K562 (cell line): ENCODE measurements at regions not wholly inside any gene's neighbourhood (a gene's known extent, or its start where the extent isn't known, plus 50 kb on each side); places are given as distances from the start of the nearest gene placed in this dataset.
A peak's percentile ranks its signal among the peaks of the same experiment; 100 is the strongest.
"Not testable (repeated sequence)": the region's sequence is repeated elsewhere in the genome, so short reads cannot be mapped to it uniquely, and the experiment has no call there.

Experiments used
- ATAC-seq: fragments of 200-7000 bp; cut with Tn5 transposase; 3 replicates; pipeline ENCODE4 v1.9.1; 2020; ENCODE audit warnings: moderate library complexity
- BruUV-seq: library from RNA; stranded (reverse); fragments of 400-500 nt; replicated peaks from 2 replicates; lab custom pipeline; 2021; lab: Mats Ljungman, UMichigan
- CTCF ChIA-PET: fragments of 300-600 bp; formaldehyde crosslinking; extraction: SDS; loops from one replicate; lab custom pipeline; 2021; ENCODE audit warnings: low intra/inter-chr PET ratio; lab: Yijun Ruan, JAX
- POLR2A ChIA-PET: fragments of 300-600, 350-650 bp; sonication (Branson Sonifier 250); formaldehyde crosslinking; extraction: SDS; loops from one replicate; lab custom pipeline; 2021; ENCODE audit warnings: antibody characterized with exemption, inconsistent platforms; lab: Yijun Ruan, JAX
- DNase-seq, 4 experiments: peaks; one replicate each; pipeline versions ENCODE4 v3.0.0 to v3.0.0-alpha.2; 2011 to 2018; ENCODE audit warnings: low spot score in 3 of 4, mixed read lengths in 3 of 4; ENCODE audit errors: extremely low read depth in 1 of 4
- FAIRE-seq: peaks from 2 replicates; lab custom pipeline; 2011; peaks lifted over from hg19 to GRCh38; lab: Jason Lieb, UNC
- H2AFZ ChIP-seq: 2 replicates; pipeline ENCODE4 v1.6.0; 2011; ENCODE audit warnings: low read depth, low read length, control low read depth, inconsistent platforms
- H3K27ac ChIP-seq: fragments of 200-600 bp; 3 replicates; pipeline ENCODE4 v1.8.0; 2011; ENCODE audit warnings: low read depth, mild to moderate bottlenecking, control low read depth, inconsistent platforms, low read length, moderate library complexity, mixed read lengths; ENCODE audit errors: extremely low read depth
- H3K27me3 ChIP-seq, 2 experiments: fragments of 300-600 bp in 1 of 2; 2 replicates in 1 of 2; 3 replicates in 1 of 2; pipeline versions ENCODE4 v1.6.0 to v1.8.0; 2011; ENCODE audit warnings: inconsistent platforms in 2 of 2, low read length in 2 of 2, mild to moderate bottlenecking in 1 of 2, mixed read lengths in 1 of 2, moderate library complexity in 1 of 2; ENCODE audit not compliant: control insufficient read depth in 2 of 2, insufficient read depth in 2 of 2
- H3K36me3 ChIP-seq: fragments of 300-600 bp; 3 replicates; pipeline ENCODE4 v1.8.0; 2011; ENCODE audit warnings: mild to moderate bottlenecking, low read length, inconsistent platforms; ENCODE audit not compliant: control insufficient read depth, insufficient read depth
- H3K4me1 ChIP-seq, 2 experiments: fragments of 200-600 bp in 1 of 2; replicated peaks in 1 of 2; 2 replicates in 1 of 2; 3 replicates in 1 of 2; pipeline versions ENCODE4 v1.5.1 to v1.8.0; 2011; ENCODE audit warnings: inconsistent platforms in 2 of 2, low read length in 2 of 2, mild to moderate bottlenecking in 1 of 2, mixed read lengths in 1 of 2, moderate library complexity in 1 of 2; ENCODE audit not compliant: control insufficient read depth in 2 of 2, insufficient read depth in 2 of 2
- H3K4me2 ChIP-seq: 2 replicates; pipeline ENCODE4 v1.6.1; 2011; ENCODE audit warnings: low read length, control low read depth, inconsistent platforms, mixed read lengths; ENCODE audit not compliant: insufficient read depth
- H3K4me3 ChIP-seq: fragments of 200-600 bp; sonication (generic), shearing (Covaris generic); 2 replicates; pipeline ENCODE4 v1.5.1; 2016; ENCODE audit warnings: control low read depth, inconsistent platforms
- H3K79me2 ChIP-seq: fragments of 200-600 bp; 3 replicates; pipeline ENCODE4 v1.8.0; 2011; ENCODE audit warnings: low read length, inconsistent platforms; ENCODE audit not compliant: control insufficient read depth, insufficient read depth
- H3K9ac ChIP-seq, 2 experiments: 2 replicates each; pipeline versions ENCODE4 v1.6.0 to v1.6.1; 2011; ENCODE audit warnings: low read depth in 2 of 2, low read length in 2 of 2, control low read depth in 1 of 2, inconsistent platforms in 1 of 2, mild to moderate bottlenecking in 1 of 2, mixed read lengths in 1 of 2; ENCODE audit not compliant: insufficient read depth in 1 of 2
- H3K9me1 ChIP-seq: one replicate; pipeline ENCODE4 v1.6.0; 2011; ENCODE audit warnings: inconsistent platforms, mild to moderate bottlenecking, low read length, moderate library complexity; ENCODE audit not compliant: control insufficient read depth, insufficient read depth
- H3K9me3 ChIP-seq: replicated peaks from 2 replicates; pipeline ENCODE4 v1.5.1; 2011; ENCODE audit warnings: low read depth, low read length, inconsistent platforms; ENCODE audit not compliant: control insufficient read depth, insufficient read depth
- H4K20me1 ChIP-seq: replicated peaks from 2 replicates; pipeline ENCODE4 v1.6.1; 2011; ENCODE audit warnings: low read length, inconsistent platforms, mixed read lengths; ENCODE audit not compliant: control insufficient read depth, insufficient read depth
- CTCF ChIP-seq, 3 experiments: IDR thresholded peaks in 2 of 3; conservative IDR thresholded peaks in 1 of 3; 2 replicates each; pipeline ENCODE4 v1.5.1; 2011 to 2012; ENCODE audit warnings: low read length in 3 of 3, mild to moderate bottlenecking in 3 of 3, control low read depth in 2 of 3, improper control_type of control experiment in 1 of 3, inconsistent platforms in 1 of 3, low read depth in 1 of 3, mixed read lengths in 1 of 3, moderate library complexity in 1 of 3; ENCODE audit not compliant: insufficient read depth in 2 of 3
- DEAF1 ChIP-seq: fragments of 450-650 bp; formaldehyde crosslinking; IDR thresholded peaks from 2 replicates; pipeline ENCODE4 v1.4.0; 2020; ENCODE audit warnings: mild to moderate bottlenecking, moderate library complexity
- KLF16 ChIP-seq: IDR thresholded peaks from 2 replicates; pipeline ENCODE4 v1.6.1; 2016; ENCODE audit warnings: antibody characterized with exemption
- RAD21 ChIP-seq, 2 experiments: fragments of 250-450 bp in 1 of 2; fragments of 450-650 bp in 1 of 2; sonication (Bioruptor Pico) in 1 of 2; formaldehyde crosslinking in 1 of 2; IDR thresholded peaks in 1 of 2; conservative IDR thresholded peaks in 1 of 2; 2 replicates each; pipeline versions ENCODE4 v1.4.0 to v1.8.0; 2020 to 2022; ENCODE audit warnings: mild to moderate bottlenecking in 2 of 2, moderate library complexity in 1 of 2
- REST ChIP-seq, 2 experiments: fragments of 450-650 bp; formaldehyde crosslinking in 1 of 2; IDR thresholded peaks; 2 replicates each; pipeline versions ENCODE4 v1.4.0 to v1.6.1; 2014 to 2020; ENCODE audit warnings: mild to moderate bottlenecking in 2 of 2, borderline replicate concordance in 1 of 2, low read depth in 1 of 2
- SMC3 ChIP-seq: conservative IDR thresholded peaks from 2 replicates; pipeline ENCODE4 v1.6.1; 2011; ENCODE audit warnings: low read depth, low read length, improper control_type of control experiment; ENCODE audit not compliant: insufficient read depth
- WGBS: fragments of 100-300 bp; shearing (Covaris generic); methylation state at CpG from one replicate; pipeline ENCODE4 v1.1.6; 2016; ENCODE audit warnings: low coverage, mixed read lengths; ENCODE audit not compliant: insufficient coverage; ENCODE audit errors: missing lambda C conversion rate; 5-methylcytosine and 5-hydroxymethylcytosine counted together
- in situ Hi-C: fragments of 300-500 bp; cut with MboI; formaldehyde crosslinking; loops from 4 replicates; pipeline ENCODE4 v1.15.0; 2018; ENCODE audit warnings: inconsistent platforms, mixed read lengths
- intact Hi-C: fragments of 100-400 bp; cut with micrococcal nuclease; formaldehyde crosslinking; loops from 2 replicates; pipeline ENCODE4 v1.14.2; 2022

- H3K36me3 ChIP-seq; H3K9me1 ChIP-seq; H3K9me3 ChIP-seq; BruUV-seq; H3K9ac ChIP-seq; in situ Hi-C loops; CTCF ChIA-PET; H3K79me2 ChIP-seq; POLR2A ChIA-PET; intact Hi-C loops; FAIRE-seq; ATAC-seq; H2AFZ ChIP-seq; H3K4me2 ChIP-seq; H3K27ac ChIP-seq; H3K4me3 ChIP-seq; H3K4me1 ChIP-seq; H3K27me3 ChIP-seq; H4K20me1 ChIP-seq; TF ChIP-seq REST (CRISPR knock-in tag; IDR thresholded peaks at IDR 0.05; ENCODE audit: low read depth): not testable (repeated sequence)
- TF ChIP-seq CTCF (IDR thresholded peaks at IDR 0.05 in 2 of 3, conservative IDR thresholded peaks at IDR 0.05 in 1 of 3; ENCODE audit: insufficient read depth in 2 of 3, low read depth in 1 of 3, low read length in 3 of 3) (peak; percentile 41 to 62 (median 52); a peak in 5 of 6 replicates), RAD21 (CRISPR knock-in tag; conservative IDR thresholded peaks at IDR 0.05 in 1 of 2, IDR thresholded peaks at IDR 0.05 in 1 of 2) (peak; percentile 61 to 83; a peak in 3 of 4 replicates), KLF16 (peak; percentile 42; the same call in 1 of the 2 replicates), DEAF1 (CRISPR knock-in tag) (peak; percentile 52), REST (IDR thresholded peaks at IDR 0.05; ENCODE audit: borderline replicate concordance) (peak; percentile 62; the same call in 1 of the 2 replicates), SMC3 (peak; percentile 41; the same call in 1 of the 2 replicates)
- 13% methylated on average over 4 of the region's 4 CpGs for WGBS
- DNase-seq: peak in 1 of 4 experiments; percentile 76
Observed at GRCh38 chr20:29050008-29050606, 2207.4 kb upstream of the DEFB115 start.
